ENCODE measurements at regions not wholly inside any gene's neighbourhood (a gene's known extent, or its start where the extent isn't known, plus 50 kb on each side); places are given as distances from the start of the nearest gene placed in this dataset.

DNA sequence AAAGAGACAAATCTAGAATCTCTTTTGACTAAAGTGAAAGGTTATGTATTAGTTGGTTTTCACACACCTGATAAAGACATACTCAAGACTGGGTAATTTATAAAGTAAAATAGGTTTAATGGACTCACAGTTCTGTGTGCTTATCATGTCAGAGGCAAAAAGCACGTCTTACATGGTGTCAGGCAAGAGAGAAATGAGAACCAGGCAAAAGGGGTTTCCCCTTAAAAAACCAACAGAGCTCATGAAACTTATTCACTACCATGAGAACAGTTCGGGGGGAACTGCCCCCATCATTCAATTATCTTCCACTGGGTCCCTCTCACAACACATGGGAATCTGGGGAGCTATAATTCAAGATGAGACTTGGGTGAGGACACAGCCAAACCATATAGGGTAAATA, 486.8 kb downstream of the DACH1 start:
- TF ChIP-seq, protein P1, sequence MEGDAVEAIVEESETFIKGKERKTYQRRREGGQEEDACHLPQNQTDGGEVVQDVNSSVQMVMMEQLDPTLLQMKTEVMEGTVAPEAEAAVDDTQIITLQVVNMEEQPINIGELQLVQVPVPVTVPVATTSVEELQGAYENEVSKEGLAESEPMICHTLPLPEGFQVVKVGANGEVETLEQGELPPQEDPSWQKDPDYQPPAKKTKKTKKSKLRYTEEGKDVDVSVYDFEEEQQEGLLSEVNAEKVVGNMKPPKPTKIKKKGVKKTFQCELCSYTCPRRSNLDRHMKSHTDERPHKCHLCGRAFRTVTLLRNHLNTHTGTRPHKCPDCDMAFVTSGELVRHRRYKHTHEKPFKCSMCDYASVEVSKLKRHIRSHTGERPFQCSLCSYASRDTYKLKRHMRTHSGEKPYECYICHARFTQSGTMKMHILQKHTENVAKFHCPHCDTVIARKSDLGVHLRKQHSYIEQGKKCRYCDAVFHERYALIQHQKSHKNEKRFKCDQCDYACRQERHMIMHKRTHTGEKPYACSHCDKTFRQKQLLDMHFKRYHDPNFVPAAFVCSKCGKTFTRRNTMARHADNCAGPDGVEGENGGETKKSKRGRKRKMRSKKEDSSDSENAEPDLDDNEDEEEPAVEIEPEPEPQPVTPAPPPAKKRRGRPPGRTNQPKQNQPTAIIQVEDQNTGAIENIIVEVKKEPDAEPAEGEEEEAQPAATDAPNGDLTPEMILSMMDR (optimal IDR thresholded peaks at IDR 0.05 in 1 of 3, IDR thresholded peaks at IDR 0.05 in 1 of 3, conservative IDR thresholded peaks at IDR 0.05 in 1 of 3; ENCODE audit: extremely low read depth in 1 of 3, insufficient read depth in 2 of 3, low read length in 3 of 3) = no peak
- no peak for TF ChIP-seq EZH2 (IDR thresholded peaks at IDR 0.05; ENCODE audit: low read length)
